HG03457 (cell line): ENCODE measurements at regions not wholly inside any gene's neighbourhood (a gene's known extent, or its start where the extent isn't known, plus 50 kb on each side); places are given as distances from the start of the nearest gene placed in this dataset.
"Not testable (repeated sequence)": the region's sequence is repeated elsewhere in the genome, so short reads cannot be mapped to it uniquely, and the experiment has no call there.

Experiments
- ATAC-seq: cut with Tn5 transposase; IDR thresholded peaks from one replicate; pipeline ENCODE4 v1.9.1; 2021; ENCODE audit warnings: moderate number of reproducible peaks; ENCODE audit not compliant: unreplicated experiment

DNA sequence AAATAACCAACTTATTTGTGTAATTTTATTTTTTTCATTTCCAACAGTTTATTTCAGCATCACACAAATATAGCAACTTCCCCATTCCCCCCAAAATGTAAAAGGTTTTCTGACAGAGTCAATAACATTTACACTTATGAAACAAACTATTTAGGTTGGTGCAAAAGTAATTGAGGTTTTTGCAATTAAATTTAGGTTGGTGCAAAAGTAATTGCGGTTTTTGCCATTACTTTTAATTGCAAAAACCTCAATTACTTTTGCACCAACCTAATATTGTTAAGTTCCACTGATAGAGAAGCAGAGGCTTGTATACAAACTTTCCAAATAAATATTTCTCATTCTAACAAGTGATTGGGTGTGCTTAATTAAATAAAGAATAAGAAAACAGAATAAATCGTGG is 270.9 kb upstream of the DUSP10 start:
- ATAC-seq: no peak

DNA sequence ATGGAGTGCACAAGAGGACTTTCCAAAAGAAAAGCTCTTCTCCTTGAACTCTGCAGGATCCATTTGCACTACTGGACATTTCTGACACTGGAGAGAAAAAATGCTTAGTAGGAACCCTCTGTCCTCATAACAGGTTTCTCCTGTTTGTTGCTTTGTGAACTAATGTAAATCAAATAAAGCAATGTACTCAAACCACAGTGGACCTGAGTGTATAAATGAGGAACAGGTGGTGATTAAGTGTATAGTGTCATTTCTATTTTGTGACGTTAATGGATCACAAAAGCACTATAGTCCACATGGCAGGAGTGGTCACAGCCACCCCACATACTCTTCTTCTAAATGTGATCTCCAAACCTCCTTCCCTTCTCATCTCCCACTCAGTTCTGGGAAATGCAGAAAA is 268.4 kb upstream of the DUSP10 start:
- no peak for ATAC-seq

- ATAC-seq: no peak
Measured at GRCh38 chr1:222009105-222009730, 267.3 kb upstream of the DUSP10 start.

- no peak for ATAC-seq
Measured at GRCh38 chr1:222006715-222007114, 264.8 kb upstream of the DUSP10 start.

DNA sequence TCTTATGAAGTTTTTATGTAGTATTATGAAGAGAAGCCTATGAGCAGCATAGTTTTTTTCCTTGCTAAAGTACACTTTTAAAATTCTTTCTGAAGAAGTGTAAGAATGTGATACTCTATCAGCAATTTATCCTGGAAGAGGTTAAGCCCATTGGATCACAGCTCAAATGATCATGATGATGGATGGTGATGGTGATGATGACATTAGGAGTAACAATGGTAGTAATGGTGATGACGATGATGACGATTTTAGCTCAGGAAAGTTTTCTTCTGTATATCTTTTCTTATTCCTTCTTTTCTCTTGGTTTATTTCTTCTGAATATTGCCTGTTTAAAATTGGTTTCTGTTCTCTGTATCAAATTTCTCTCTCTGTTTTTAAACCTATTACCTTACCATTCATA is 262.9 kb upstream of the DUSP10 start:
- ATAC-seq: no peak

- no peak for ATAC-seq
Measured at GRCh38 chr1:222004034-222004433, 262.1 kb upstream of the DUSP10 start.

- no peak for ATAC-seq
Measured at GRCh38 chr1:222002503-222002902, 260.6 kb upstream of the DUSP10 start.

DNA sequence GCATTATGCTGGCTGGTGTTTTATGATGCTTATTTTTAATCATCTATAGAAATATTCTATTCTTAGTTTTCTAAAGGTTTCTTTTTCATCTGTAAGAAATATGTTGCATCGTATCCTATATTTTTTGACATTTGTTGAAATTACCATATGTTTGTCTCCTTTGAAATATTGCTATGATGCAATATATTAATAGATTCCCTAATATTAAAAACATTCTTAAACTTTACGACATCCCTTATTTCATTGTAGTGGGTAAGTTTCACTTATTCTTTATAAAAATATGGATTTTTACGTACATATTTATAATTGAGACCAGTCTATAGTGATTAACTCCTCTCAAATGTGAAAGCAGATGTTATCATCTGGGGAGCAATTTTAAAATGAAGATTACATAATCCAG is 258.2 kb upstream of the DUSP10 start:
- ATAC-seq: no peak

- no peak for ATAC-seq
Measured at GRCh38 chr1:221998781-221999180, 256.9 kb upstream of the DUSP10 start.

DNA sequence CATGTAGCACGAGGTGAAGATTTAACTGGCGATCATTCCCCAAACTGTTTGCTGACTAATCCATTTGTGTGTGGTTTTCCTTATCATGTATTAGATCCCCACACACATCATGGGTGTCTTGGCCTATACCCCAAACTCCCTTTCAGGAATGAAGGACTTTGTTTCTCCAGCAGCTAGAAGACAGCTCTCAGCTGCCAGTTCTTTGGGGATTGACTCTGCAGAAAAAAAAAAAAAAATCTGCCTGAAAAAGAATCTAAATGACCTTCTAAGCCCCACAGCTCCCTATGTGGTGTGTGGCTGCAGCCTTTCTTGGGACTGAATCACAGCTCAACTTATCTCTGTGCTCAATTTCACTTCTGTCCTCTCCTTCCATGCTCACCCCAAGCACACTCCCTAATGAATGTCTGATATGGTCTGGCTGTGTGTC is 256.3 kb upstream of the DUSP10 start:
- ATAC-seq: no peak

GRCh38 chr1:221997012-221997411 is 255.1 kb upstream of the DUSP10 start:
- ATAC-seq: not testable (repeated sequence)

DNA sequence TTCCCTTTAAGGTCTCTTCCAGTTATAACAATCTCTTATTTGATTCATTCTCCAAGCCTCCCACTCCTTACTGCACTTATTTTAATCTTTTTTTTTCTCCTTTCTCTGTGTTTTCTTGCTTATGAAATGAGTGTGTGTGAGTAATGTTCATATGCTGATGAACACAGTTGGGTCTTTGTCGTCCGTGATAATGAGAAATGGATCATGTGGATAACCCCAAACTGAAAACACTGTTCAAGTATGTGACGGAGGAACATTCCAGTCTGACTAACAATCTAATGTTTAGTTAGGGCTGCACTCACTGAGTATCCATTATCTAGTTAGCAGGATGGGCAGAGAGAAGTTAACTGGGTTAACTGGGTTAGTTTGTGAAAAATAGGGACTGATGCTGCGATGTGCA is 253.1 kb upstream of the DUSP10 start:
- no peak for ATAC-seq

DNA sequence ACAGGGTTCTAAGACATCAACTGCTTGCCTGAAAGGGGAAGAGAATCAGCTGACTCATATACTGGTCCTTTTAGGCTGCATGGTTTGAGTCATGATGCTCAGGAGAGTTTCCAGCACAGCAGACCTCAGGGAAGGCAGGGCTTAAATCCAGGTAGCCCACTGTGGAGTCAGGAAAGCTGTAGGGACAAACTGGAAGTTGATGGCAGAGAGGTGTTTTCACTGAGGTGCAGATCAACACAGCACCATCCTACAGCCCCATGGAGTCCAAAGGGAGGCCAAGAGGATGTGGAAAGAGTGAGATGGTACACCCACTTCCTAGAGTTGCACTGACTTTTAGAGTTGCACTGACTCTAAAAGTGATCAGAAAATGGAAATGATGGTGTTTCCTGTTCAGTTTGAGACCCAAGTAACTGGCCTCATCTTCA is 252.4 kb upstream of the DUSP10 start:
- peak; percentile 43 for ATAC-seq

- ATAC-seq: no peak
Measured at GRCh38 chr1:221993444-221993948, 251.6 kb upstream of the DUSP10 start.

DNA sequence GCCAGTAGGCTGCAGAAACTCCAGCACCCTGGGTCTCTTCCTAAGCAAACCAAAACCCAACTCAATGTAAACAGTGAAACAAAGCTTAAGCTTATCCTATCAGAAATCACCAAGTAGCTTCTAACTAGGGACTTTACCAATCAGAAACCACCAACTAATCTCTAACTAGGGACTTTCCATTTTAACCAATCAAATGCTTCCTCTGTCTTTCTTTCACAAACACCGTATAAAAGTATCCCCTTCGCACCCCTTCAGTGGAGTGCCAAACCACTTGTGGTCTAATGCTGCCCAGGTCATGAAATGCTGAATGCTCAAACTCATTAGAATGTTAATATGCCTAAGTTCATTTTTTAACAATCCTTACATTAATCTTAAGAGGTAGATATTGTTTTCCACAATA is 250.5 kb upstream of the DUSP10 start:
- peak; percentile 59 for ATAC-seq

DNA sequence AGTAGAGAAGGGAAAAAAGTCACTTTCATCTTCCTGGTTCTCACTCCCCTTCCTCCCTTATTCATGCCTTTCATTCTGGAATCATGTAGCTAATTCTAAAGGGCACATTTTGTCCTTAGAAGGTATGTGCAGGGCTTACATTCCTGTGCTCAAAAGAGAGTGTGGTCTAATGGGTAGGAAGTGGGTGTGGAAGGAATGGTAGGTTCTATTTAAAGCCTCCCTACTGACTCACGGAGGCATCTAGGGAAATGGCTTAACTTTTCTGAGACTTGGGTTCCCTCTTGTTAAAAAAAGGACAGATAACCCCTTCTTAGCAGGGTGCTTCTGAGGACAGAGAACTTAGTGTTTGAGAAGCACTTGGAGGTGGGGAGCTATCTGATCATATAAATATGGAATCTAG is 249.3 kb upstream of the DUSP10 start:
- no peak for ATAC-seq

DNA sequence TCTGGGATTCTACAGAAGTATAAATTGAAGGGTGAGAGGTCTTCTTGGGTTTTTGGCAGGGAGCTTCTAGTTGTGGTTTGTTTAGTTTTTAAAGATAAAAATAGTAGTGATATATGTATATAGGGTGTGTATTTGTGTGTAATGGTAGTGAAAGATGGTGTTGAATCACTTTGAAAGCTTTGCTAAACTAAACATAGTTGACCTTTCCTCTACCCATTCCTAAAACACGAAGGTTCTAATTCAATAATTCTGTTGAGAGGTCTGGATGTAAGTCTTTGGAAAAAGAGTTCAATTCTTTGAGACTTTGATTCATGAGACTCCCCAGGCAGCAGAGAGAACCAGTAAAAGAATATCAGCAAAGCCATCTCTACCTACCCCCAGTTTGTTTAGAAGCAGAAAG is 247.9 kb upstream of the DUSP10 start:
- ATAC-seq: no peak

DNA sequence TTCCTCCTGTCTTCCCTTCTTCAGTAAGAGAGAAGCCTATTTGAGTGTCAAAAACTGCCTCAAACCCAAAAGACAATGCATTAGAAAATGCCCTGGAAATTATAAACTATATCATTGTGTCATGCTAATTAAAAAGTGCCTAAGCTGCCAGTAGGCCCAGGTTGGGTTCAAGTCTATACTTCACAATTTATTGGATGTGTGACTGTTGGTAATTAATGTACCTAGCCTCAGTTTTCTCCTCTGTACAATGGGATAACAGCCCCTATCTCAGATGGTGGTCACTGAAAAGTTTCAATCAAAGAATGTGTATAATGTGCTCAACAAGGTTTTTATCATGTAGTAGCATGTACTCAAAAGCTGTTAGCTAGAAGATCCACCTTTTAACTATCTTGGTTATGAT is 246.9 kb upstream of the DUSP10 start:
- ATAC-seq: no peak

- ATAC-seq: no peak
Measured at GRCh38 chr1:221987860-221988520, 246.1 kb upstream of the DUSP10 start.

- no peak for ATAC-seq
Measured at GRCh38 chr1:221983444-221983843, 241.6 kb upstream of the DUSP10 start.

- ATAC-seq: no peak
Measured at GRCh38 chr1:221981461-221981860, 239.6 kb upstream of the DUSP10 start.

- no peak for ATAC-seq
Measured at GRCh38 chr1:221979444-221980032, 237.6 kb upstream of the DUSP10 start.
